ENCODE measurements at regions not wholly inside any gene's neighbourhood (a gene's known extent, or its start where the extent isn't known, plus 50 kb on each side); places are given as distances from the start of the nearest gene placed in this dataset.

DNA sequence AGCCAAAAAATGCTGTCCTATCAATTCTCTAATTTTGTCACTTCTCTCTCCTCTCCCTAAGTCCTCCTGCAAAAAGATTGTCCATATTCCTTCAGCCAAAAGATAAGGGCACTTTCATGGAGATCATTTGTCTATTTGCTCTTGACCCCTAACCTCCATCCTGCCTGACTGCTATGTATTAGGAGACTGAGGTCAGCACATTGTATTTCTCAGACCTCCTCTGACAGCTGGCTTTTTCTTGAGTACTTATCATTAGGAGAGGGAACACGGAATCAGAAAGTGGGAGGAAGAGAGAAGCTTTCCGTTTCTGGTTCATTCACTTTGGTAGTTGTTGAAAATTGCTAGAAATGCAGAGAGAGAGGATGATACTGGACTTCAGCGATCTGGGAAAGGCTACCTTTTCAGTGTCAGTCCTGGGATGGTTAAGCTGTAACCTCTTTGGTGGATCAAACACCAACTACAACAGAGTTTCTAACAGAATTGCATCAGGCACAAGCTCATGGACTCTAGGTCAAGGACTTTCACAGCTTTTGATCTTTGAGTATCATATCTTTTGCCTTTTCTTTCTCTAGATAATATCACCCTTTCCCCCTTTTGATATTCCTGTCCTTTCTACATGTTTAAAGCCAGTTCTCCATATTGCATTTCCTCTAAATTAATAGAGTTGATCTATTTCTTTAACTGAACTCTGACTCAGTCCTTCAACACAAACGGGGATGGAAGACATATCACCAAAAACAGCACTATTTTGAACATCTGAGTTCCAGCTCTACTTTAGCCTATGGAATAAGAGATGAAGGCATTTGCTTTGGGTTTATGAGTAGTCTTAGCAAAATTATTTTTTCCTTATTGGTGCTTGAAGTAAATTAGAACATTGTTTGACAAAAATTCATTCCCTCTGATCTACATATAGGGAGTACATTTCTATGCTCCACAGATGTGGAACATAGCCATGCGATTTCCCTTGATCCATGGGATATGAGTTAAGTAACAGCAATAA is 63.3 kb upstream of the KYNU start:
- TF ChIP-seq NRF1 (IDR thresholded peaks at IDR 0.05; ENCODE audit: low read depth, low read length), result no peak
- TF ChIP-seq YY1 (IDR thresholded peaks at IDR 0.05; ENCODE audit: low read depth), result no peak
- no peak for TF ChIP-seq CTCF (IDR thresholded peaks at IDR 0.05)
- no peak for TF ChIP-seq EP300 (IDR thresholded peaks at IDR 0.05; ENCODE audit: borderline replicate concordance in 1 of 2, low read depth in 1 of 2, low read length in 1 of 2)
- no peak for TF ChIP-seq REST (IDR thresholded peaks at IDR 0.05; ENCODE audit: low read depth, low read length)
- TF ChIP-seq RCOR1 (IDR thresholded peaks at IDR 0.05; ENCODE audit: low read length), result no peak
- TF ChIP-seq RAD21 (IDR thresholded peaks at IDR 0.05; ENCODE audit: low read length), result no peak
- no peak for TF ChIP-seq SMC3 (IDR thresholded peaks at IDR 0.05; ENCODE audit: low read depth, low read length)
